Breast epithelium (tissue), 4 donors: ENCODE measurements at regions not wholly inside any gene's neighbourhood (a gene's known extent, or its start where the extent isn't known, plus 50 kb on each side); places are given as distances from the start of the nearest gene placed in this dataset.

ENCODE experiments used
- DNase-seq, 2 donors: peaks; one replicate each; pipeline ENCODE4 v3.0.0-alpha.2; 2019; ENCODE audit warnings: low spot score in 2 of 2
- H3K27ac ChIP-seq, 2 donors: fragments of 200-600 bp; sonication (generic) in 1 of 2; one replicate each; pipeline ENCODE4 v1.5.1; 2016 to 2019; ENCODE audit warnings: mild to moderate bottlenecking in 1 of 2
- H3K27me3 ChIP-seq, 2 donors: fragments of 200-600 bp; sonication (generic) in 1 of 2; one replicate each; pipeline versions ENCODE4 v1.5.1 to v1.6.0; 2017 to 2019; ENCODE audit warnings: control low read depth in 1 of 2, mild to moderate bottlenecking in 1 of 2
- H3K36me3 ChIP-seq: fragments of 200-600 bp; one replicate; pipeline ENCODE4 v1.5.1; 2019
- H3K4me1 ChIP-seq, 2 donors: fragments of 200-600 bp; sonication (generic); one replicate each; pipeline ENCODE4 v1.5.1; 2016 to 2019; ENCODE audit warnings: control low read depth in 1 of 2
- H3K4me3 ChIP-seq, 3 donors: fragments of 200-600 bp; sonication (generic); 1 replicate in 2 of 3; 2 replicates in 1 of 3; pipeline ENCODE4 v1.5.1; 2016 to 2019; ENCODE audit warnings: mild to moderate bottlenecking in 3 of 3, moderate library complexity in 2 of 3
- H3K9me3 ChIP-seq, 2 donors: fragments of 200-600 bp; sonication (generic) in 1 of 2; one replicate each; pipeline ENCODE4 v1.5.1; 2016 to 2019; ENCODE audit warnings: control low read depth in 1 of 2
- CTCF ChIP-seq, 3 donors: fragments of 450-650 bp; IDR thresholded peaks; one replicate each; pipeline ENCODE4 v1.5.1; 2016 to 2017; ENCODE audit warnings: antibody characterized with exemption in 3 of 3, mild to moderate bottlenecking in 3 of 3, moderate library complexity in 3 of 3
- POLR2A ChIP-seq: fragments of 450-650 bp; IDR thresholded peaks from one replicate; pipeline ENCODE4 v1.6.1; 2016; ENCODE audit warnings: antibody characterized with exemption, mild to moderate bottlenecking, moderate library complexity
- POLR2AphosphoS5 ChIP-seq, 3 donors: sonication (generic); formaldehyde crosslinking; IDR thresholded peaks; one replicate each; pipeline ENCODE4 v1.6.1; 2017; ENCODE audit warnings: antibody characterized with exemption in 3 of 3
- intact Hi-C: fragments of 100-400 bp; cut with DNase I; formaldehyde crosslinking; loops from one replicate; pipeline ENCODE4 v1.15.1; 2023; ENCODE audit warnings: low total_unique reads

- TF ChIP-seq CTCF (IDR thresholded peaks at IDR 0.05), result no peak
- TF ChIP-seq POLR2A, result no peak
- no peak for TF ChIP-seq POLR2AphosphoS5 (IDR thresholded peaks at IDR 0.05)
- Histone ChIP-seq H3K27ac (no peak overlapping the region), H3K27me3 (no peaks in the 10 kb centered on the region), H3K9me3 (peaks cover 5 to 12% of the 10 kb centered on the region in 2 donors), H3K4me1 (no peaks in the 10 kb centered on the region), H3K4me3 (no peak overlapping the region), H3K36me3 (no peaks in the 10 kb centered on the region)
- intact Hi-C loops, result no loop called here
- DNase-seq, result no peak
These were observed 132.7 kb upstream of the DDHD1 start for GRCh38 chr14:53285821-53286220.

GRCh38 chr14:53285064-53285463, 131.9 kb upstream of the DDHD1 start:
- H3K9me3 ChIP-seq, result peaks cover 8 to 18% of the 10 kb centered on the region in 2 donors
- H3K27me3 ChIP-seq, result no peaks in the 10 kb centered on the region
- TF ChIP-seq POLR2AphosphoS5 (IDR thresholded peaks at IDR 0.05) (no peak), POLR2A (no peak), CTCF (IDR thresholded peaks at IDR 0.05) (no peak)
- no peaks in the 10 kb centered on the region for H3K36me3 ChIP-seq
- H3K4me1 ChIP-seq, result no peaks in the 10 kb centered on the region
- no peak overlapping the region for H3K27ac ChIP-seq
- intact Hi-C loops, result no loop called here
- no peak for DNase-seq
- no peak overlapping the region for H3K4me3 ChIP-seq

- TF ChIP-seq POLR2A (no peak), CTCF (IDR thresholded peaks at IDR 0.05) (no peak), POLR2AphosphoS5 (IDR thresholded peaks at IDR 0.05) (no peak)
- H3K9me3 ChIP-seq, result peaks cover 8% of the 10 kb centered on the region in 2 donors
- no peak overlapping the region for H3K27ac ChIP-seq
- no peaks in the 10 kb centered on the region for H3K36me3 ChIP-seq
- no peak overlapping the region for H3K4me3 ChIP-seq
- no peak for DNase-seq
- intact Hi-C loops, result no loop called here
- H3K4me1 ChIP-seq, result no peaks in the 10 kb centered on the region
- H3K27me3 ChIP-seq, result no peaks in the 10 kb centered on the region
These were observed 125.7 kb upstream of the DDHD1 start for GRCh38 chr14:53278602-53279506.

- Histone ChIP-seq H3K4me3 (no peak overlapping the region), H3K27ac (no peak overlapping the region), H3K27me3 (no peaks in the 10 kb centered on the region), H3K9me3 (no peaks in the 10 kb centered on the region), H3K36me3 (no peaks in the 10 kb centered on the region), H3K4me1 (no peaks in the 10 kb centered on the region)
- intact Hi-C loops, result no loop called here
- DNase-seq, result no peak
- TF ChIP-seq CTCF (IDR thresholded peaks at IDR 0.05) (no peak), POLR2A (no peak), POLR2AphosphoS5 (IDR thresholded peaks at IDR 0.05) (no peak)
These were observed 120.5 kb upstream of the DDHD1 start for GRCh38 chr14:53273671-53274072.

- DNase-seq, result no peak
- Histone ChIP-seq H3K27ac (no peak overlapping the region), H3K36me3 (no peaks in the 10 kb centered on the region), H3K9me3 (peaks cover 0 to 10% of the 10 kb centered on the region in 2 donors), H3K27me3 (no peaks in the 10 kb centered on the region), H3K4me1 (no peaks in the 10 kb centered on the region), H3K4me3 (no peak overlapping the region)
- TF ChIP-seq POLR2A (no peak), CTCF (IDR thresholded peaks at IDR 0.05) (no peak), POLR2AphosphoS5 (IDR thresholded peaks at IDR 0.05) (no peak)
- intact Hi-C loops, result no loop called here
These were observed 111.9 kb upstream of the DDHD1 start for GRCh38 chr14:53265025-53265424.
